A673 (cell line): ENCODE measurements at regions not wholly inside any gene's neighbourhood (a gene's known extent, or its start where the extent isn't known, plus 50 kb on each side); places are given as distances from the start of the nearest gene placed in this dataset.

Source experiments
- CTCF ChIP-seq: fragments of 300-800, 200-600 bp; sonication (generic); conservative IDR thresholded peaks from 2 replicates; pipeline ENCODE4 v1.5.1; 2017; ENCODE audit warnings: low read depth, mild to moderate bottlenecking, antibody characterized with exemption, low read length, moderate library complexity, mixed read lengths
- EZH2 ChIP-seq: fragments of 200-600 bp; sonication (generic); IDR thresholded peaks from 2 replicates; pipeline ENCODE4 v1.6.1; 2017; ENCODE audit warnings: borderline replicate concordance, low read depth, mild to moderate bottlenecking, mixed read lengths, antibody characterized with exemption, low read length; ENCODE audit not compliant: poor library complexity, severe bottlenecking

DNA sequence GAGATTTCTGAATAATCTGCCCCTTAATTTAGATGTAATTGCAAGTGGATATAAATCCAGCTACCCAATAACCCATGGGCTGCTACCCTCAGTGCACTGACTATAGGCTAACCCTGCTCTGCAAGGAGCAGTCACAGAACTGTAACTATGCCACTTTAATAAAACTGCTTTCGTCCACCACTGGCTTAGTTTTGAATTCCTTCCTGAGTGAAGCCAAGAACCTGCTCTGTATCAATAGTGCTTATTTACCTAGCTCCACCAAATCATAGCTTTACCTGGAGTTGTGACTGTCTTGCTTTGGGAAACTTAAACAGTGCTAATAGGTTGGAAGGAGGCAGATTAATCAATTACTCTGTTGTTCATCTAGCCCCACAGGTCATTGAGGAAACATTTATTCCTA is 1524.4 kb upstream of the SEL1L start:
- TF ChIP-seq CTCF = no peak
- no peak for TF ChIP-seq EZH2
